ENCODE measurements at regions not wholly inside any gene's neighbourhood (a gene's known extent, or its start where the extent isn't known, plus 50 kb on each side); places are given as distances from the start of the nearest gene placed in this dataset.

- no peak for ATAC-seq
Measured at GRCh38 chr6:2517855-2518473, 232.8 kb downstream of the MYLK4 start.

GRCh38 chr6:2517401-2517800 lies 233.3 kb downstream of the MYLK4 start:
- DNase-seq (no peak), ATAC-seq (no peak)
- Mint-ChIP-seq H3K4me1 (peaks cover 5% of the 10 kb centered on the region), H3K27ac (no peak overlapping the region), H3K9me3 (ENCODE audit: low read depth) (peaks cover 10% of the 10 kb centered on the region), H3K27me3 (peaks cover 45% of the 10 kb centered on the region), H3K36me3 (peaks cover 2% of the 10 kb centered on the region), H3K4me3 (no peak overlapping the region)
- CTCF ChIA-PET, result no interaction called here

More at GRCh38 chr6:2517855-2518473, 232.8 kb downstream of the MYLK4 start:
- no peak for DNase-seq
- Mint-ChIP-seq H3K27ac (no peak overlapping the region), H3K9me3 (ENCODE audit: low read depth) (peaks cover 10% of the 10 kb centered on the region), H3K27me3 (peaks cover 46% of the 10 kb centered on the region), H3K4me1 (peaks cover 11% of the 10 kb centered on the region), H3K4me3 (no peak overlapping the region), H3K36me3 (peaks cover 2% of the 10 kb centered on the region)
- CTCF ChIA-PET, result no interaction called here

DNA sequence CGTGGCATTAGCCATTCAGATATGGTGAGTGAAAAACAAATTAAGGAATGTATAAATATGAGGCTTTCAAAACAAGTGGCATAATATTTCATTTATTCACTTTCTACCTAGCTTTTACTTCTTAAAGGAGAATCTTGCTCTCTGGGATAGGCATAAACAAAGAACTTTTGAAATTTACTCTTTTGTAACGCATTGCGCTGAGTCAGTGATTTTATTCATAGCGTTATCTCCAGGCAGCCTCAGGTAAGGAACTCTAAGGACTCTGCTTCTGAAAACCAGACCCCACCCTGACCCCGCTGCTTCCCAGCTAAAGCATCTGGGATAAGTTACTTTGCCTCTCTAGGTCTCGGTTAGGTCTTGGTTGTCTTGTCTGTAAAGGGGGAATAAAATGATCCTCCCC lies 234.7 kb downstream of the MYLK4 start:
- Mint-ChIP-seq H3K27me3 (peaks cover 52% of the 10 kb centered on the region), H3K4me3 (no peak overlapping the region), H3K36me3 (no peaks in the 10 kb centered on the region), H3K9me3 (ENCODE audit: low read depth) (peaks cover 7% of the 10 kb centered on the region), H3K4me1 (no peaks in the 10 kb centered on the region), H3K27ac (no peak overlapping the region)
- CTCF ChIA-PET, result no interaction called here
- ATAC-seq (no peak), DNase-seq (no peak)

DNA sequence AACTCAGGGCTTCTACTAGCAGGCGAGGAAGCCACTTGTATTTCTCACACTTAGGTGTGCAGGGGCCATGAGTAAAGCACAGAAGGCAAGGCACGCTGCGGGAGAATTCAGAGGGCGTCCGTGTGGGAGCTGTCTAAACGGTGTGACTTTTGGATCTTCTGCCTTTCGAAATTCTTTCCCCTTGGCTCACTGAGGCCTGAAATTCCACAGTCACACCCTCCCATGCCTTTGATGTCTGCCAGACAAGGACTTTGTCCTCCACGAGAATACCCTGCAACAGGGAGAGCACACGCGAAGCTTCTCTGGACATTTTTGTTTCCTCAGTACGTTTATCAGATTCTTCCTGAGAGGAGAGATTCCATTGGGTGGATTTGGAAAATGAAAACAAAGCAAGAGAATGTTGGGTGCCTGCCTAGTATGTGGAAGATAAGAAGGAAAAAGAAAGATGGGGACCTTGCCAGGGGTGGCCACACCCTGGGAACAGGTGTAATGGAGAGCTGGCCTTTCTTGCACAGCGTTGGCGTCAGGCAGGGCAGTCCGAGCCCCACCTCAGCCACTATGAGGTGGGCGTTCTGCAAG lies 235.7 kb downstream of the MYLK4 start:
- no peak for DNase-seq
- H3K27ac Mint-ChIP-seq, result no peak overlapping the region
- CTCF ChIA-PET, result no interaction called here
- no peaks in the 10 kb centered on the region for H3K9me3 Mint-ChIP-seq (ENCODE audit: low read depth)
- H3K27me3 Mint-ChIP-seq, result peaks cover 46% of the 10 kb centered on the region
- no peak for ATAC-seq
- H3K4me1 Mint-ChIP-seq, result no peaks in the 10 kb centered on the region
- H3K36me3 Mint-ChIP-seq, result no peaks in the 10 kb centered on the region
- H3K4me3 Mint-ChIP-seq, result no peak overlapping the region

- ATAC-seq, result no peak
- Mint-ChIP-seq H3K36me3 (no peaks in the 10 kb centered on the region), H3K4me1 (no peaks in the 10 kb centered on the region), H3K27me3 (peaks cover 63% of the 10 kb centered on the region), H3K27ac (no peak overlapping the region), H3K9me3 (ENCODE audit: low read depth) (no peaks in the 10 kb centered on the region), H3K4me3 (no peak overlapping the region)
- no peak for DNase-seq
- CTCF ChIA-PET, result no interaction called here
Measured at GRCh38 chr6:2512802-2513201, 237.9 kb downstream of the MYLK4 start.

DNA sequence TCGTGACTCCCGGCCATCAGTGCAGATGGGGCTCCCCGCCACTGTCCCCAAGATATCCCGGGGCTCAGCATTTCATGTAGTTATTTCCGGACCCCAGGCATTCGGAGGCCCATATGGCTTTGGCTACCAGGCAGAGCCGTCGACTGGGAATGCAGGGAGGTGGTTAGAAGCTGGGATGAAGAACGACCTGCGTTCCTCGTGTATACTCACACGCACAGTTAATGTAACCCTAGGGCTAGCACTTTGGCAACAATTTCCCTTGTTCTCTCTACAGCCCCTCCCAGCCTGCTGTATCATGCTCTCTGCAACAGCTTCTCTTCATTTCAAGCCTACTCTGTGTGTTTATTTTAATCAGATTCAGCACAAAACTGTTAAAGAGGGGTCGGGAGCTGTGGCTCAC lies 240.4 kb downstream of the MYLK4 start:
- no peaks in the 10 kb centered on the region for H3K9me3 Mint-ChIP-seq (ENCODE audit: low read depth)
- no peaks in the 10 kb centered on the region for H3K4me1 Mint-ChIP-seq
- peaks cover 74% of the 10 kb centered on the region for H3K27me3 Mint-ChIP-seq
- no peak overlapping the region for H3K27ac Mint-ChIP-seq
- no peak overlapping the region for H3K4me3 Mint-ChIP-seq
- DNase-seq (no peak), ATAC-seq (no peak)
- H3K36me3 Mint-ChIP-seq, result no peaks in the 10 kb centered on the region
- CTCF ChIA-PET, result no interaction called here

DNA sequence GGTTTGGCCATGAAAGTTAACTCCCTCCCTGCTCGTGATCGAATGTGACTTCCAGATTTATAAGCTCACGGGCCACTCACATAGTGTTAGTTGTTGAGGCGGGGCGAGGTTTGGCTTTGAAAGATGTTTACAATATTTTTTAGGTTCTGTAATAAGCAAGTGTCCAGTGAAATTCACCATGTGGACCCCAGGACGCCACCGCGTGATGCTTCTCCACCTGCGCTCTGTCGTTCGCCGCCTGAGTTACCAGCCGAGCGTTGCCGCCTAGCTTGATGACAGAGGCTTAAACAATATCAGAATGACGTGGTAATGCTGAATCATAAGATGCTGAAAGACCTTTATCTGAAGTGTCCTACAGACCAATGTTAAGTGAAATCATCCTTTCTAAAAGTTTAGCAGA lies 241.0 kb downstream of the MYLK4 start:
- H3K4me3 Mint-ChIP-seq, result no peak overlapping the region

GRCh38 chr6:2508071-2508470 lies 242.7 kb downstream of the MYLK4 start:
- Mint-ChIP-seq H3K4me3 (no peak overlapping the region), H3K36me3 (no peaks in the 10 kb centered on the region), H3K4me1 (no peaks in the 10 kb centered on the region), H3K27me3 (peaks cover 64% of the 10 kb centered on the region), H3K27ac (no peak overlapping the region), H3K9me3 (ENCODE audit: low read depth) (no peaks in the 10 kb centered on the region)
- DNase-seq, result no peak
- no peak for ATAC-seq
- CTCF ChIA-PET, result no interaction called here

More for the DNA sequence above, 241.0 kb downstream of the MYLK4 start:
- Mint-ChIP-seq H3K9me3 (ENCODE audit: low read depth) (no peaks in the 10 kb centered on the region), H3K36me3 (no peaks in the 10 kb centered on the region), H3K27ac (no peak overlapping the region), H3K4me1 (no peaks in the 10 kb centered on the region), H3K27me3 (peaks cover 74% of the 10 kb centered on the region)
- DNase-seq (no peak), ATAC-seq (no peak)
- CTCF ChIA-PET, result no interaction called here

DNA sequence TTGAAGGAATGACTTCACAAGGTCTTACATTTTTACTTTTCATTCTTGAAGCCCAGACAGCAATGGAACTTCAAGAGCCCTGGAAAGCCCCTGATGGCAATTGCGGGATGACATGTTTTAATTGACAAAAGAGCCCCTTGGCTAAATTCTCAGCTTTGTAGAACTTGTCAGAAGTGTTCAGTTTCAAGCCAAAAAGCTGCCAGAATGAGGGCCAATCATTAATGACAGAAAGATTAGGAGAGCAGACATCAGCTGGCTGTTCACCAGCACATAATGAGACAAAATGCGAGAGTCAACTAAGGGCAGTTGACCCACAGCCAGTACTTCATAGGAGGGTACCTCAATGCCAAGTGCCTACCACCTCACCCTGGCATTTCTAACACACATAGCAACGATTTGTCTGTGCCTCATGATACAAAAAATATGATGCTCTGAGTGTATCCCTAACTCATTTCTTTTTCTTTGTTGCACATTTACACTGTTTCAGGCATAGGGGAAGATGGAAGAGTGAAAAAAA lies 243.1 kb downstream of the MYLK4 start:
- Mint-ChIP-seq H3K36me3 (no peaks in the 10 kb centered on the region), H3K27ac (no peak overlapping the region), H3K4me1 (no peaks in the 10 kb centered on the region), H3K9me3 (ENCODE audit: low read depth) (no peaks in the 10 kb centered on the region), H3K4me3 (no peak overlapping the region), H3K27me3 (peaks cover 62% of the 10 kb centered on the region)
- CTCF ChIA-PET, result no interaction called here
- ATAC-seq, result no peak
- no peak for DNase-seq

DNA sequence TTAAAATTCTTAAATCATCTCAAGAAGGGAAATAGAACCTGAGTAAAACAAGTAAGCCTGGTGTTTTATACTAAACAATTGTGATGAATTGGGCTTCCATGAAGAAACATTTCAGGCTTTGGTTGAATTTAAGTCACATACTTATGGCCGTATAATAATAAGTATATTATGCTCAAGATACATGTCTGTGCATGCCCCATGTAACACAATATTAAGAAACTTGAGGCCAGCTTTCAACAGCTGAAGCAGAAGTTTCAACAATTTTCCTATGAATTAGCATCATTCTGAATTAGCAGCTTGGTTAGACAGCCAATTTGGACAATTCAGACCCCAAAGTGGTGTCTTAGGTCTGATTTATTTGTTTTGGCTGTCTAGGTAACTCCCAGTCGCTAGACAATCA lies 243.7 kb downstream of the MYLK4 start:
- Mint-ChIP-seq H3K4me3 (no peak overlapping the region), H3K36me3 (no peaks in the 10 kb centered on the region), H3K4me1 (no peaks in the 10 kb centered on the region), H3K27me3 (peaks cover 64% of the 10 kb centered on the region), H3K9me3 (ENCODE audit: low read depth) (no peaks in the 10 kb centered on the region), H3K27ac (no peak overlapping the region)
- DNase-seq (no peak), ATAC-seq (no peak)
- CTCF ChIA-PET, result no interaction called here

- Mint-ChIP-seq H3K9me3 (ENCODE audit: low read depth) (no peaks in the 10 kb centered on the region), H3K27ac (no peak overlapping the region), H3K4me3 (no peak overlapping the region), H3K27me3 (peaks cover 55% of the 10 kb centered on the region), H3K4me1 (no peaks in the 10 kb centered on the region), H3K36me3 (no peaks in the 10 kb centered on the region)
- CTCF ChIA-PET, result interaction anchor here (1.4 kb wide), 1 partner anchor 18 kb away, joined by 4 read pairs; no protein-coding TSS in a partner anchor
- DNase-seq (no peak), ATAC-seq (no peak)
Measured at GRCh38 chr6:2505624-2506023, 245.1 kb downstream of the MYLK4 start.

- Mint-ChIP-seq H3K27me3 (peaks cover 50% of the 10 kb centered on the region), H3K36me3 (no peaks in the 10 kb centered on the region), H3K4me3 (no peak overlapping the region), H3K4me1 (no peaks in the 10 kb centered on the region), H3K9me3 (ENCODE audit: low read depth) (no peaks in the 10 kb centered on the region), H3K27ac (no peak overlapping the region)
- ATAC-seq (no peak), DNase-seq (no peak)
- CTCF ChIA-PET, result no interaction called here
Measured at GRCh38 chr6:2504495-2505064, 246.1 kb downstream of the MYLK4 start.

DNA sequence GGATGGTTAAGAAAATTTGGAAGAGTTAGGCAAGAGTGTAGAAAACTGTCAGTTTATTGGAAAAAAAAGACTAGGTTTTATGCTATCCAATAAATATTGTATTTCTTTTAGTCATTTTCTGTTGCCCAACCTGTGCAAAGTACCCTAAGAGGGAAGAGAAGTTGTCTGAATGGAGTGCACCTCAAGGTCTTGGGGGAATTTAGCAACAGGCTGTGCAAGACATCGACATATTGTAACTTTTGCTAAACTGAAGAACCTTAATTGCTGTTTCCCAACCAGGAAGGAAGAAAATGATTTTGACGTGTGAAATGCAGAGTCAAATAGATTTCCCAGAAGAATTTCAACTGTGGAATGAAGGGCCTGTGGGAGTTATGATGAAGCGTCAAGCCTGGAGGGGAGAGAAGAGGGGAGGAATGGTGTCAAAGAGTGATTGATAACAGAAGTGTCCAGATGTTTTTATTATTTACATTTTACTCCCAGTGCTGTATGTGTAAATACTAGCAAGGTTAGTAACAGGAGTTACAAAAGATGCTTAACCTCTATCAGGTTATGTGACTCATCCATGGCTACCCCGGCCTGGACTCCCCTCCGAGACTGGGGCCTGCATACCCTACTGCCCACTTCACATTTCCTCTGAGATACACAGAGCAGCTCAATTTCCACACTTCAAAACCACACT lies 246.8 kb downstream of the MYLK4 start:
- DNase-seq (no peak), ATAC-seq (no peak)
- Mint-ChIP-seq H3K4me1 (no peaks in the 10 kb centered on the region), H3K9me3 (ENCODE audit: low read depth) (no peaks in the 10 kb centered on the region), H3K27ac (no peak overlapping the region), H3K36me3 (no peaks in the 10 kb centered on the region), H3K4me3 (no peak overlapping the region), H3K27me3 (peaks cover 45% of the 10 kb centered on the region)
- CTCF ChIA-PET, result no interaction called here

Measured in activated CD8-positive, alpha-beta memory T cell treated with anti-CD3 and anti-CD28 coated beads, Interleukin-2, amount 10 ng/mL, durations not matched to agents 7 days and 5 days (primary cell).